ENCODE measurements at regions not wholly inside any gene's neighbourhood (a gene's known extent, or its start where the extent isn't known, plus 50 kb on each side); places are given as distances from the start of the nearest gene placed in this dataset.
"Not testable (repeated sequence)": the region's sequence is repeated elsewhere in the genome, so short reads cannot be mapped to it uniquely, and the experiment has no call there.

DNA sequence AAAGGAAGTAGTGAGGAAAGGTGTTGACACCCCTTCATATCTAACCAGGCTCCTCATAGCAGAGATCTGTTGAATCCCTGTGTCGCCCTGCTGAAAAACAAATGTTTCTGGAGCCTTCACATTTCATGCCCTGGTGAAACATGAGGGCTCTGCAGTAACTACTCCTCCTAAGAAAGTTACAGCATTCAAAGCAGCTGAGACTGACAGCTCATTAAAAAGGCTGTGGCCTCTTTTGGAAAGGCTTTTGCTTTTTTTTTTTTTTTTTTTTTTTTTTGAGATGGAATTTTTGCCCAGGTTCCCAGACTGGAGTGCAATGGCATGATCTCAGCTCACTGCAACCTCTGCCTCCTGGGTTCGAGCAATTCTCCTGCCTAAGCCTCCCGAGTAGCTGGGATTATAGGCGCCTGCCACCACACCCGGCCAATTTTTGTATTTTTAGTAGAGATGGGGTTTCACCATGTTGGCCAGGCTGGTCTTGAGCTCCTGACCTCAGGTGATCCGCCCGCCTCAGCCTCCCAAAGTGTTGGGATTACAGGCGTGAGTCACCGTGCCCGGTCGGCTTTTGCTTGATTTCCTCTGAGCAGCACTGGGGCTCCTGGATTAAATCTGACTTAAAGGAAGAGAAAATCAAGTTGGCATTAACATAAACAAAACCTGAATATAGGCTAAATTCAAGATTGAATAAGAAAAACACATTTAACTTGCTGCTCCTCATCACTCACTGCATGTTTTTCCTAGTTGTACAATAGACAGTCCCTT is 112.9 kb downstream of the PCSK1 start:
- DNase-seq = not testable (repeated sequence)

DNA sequence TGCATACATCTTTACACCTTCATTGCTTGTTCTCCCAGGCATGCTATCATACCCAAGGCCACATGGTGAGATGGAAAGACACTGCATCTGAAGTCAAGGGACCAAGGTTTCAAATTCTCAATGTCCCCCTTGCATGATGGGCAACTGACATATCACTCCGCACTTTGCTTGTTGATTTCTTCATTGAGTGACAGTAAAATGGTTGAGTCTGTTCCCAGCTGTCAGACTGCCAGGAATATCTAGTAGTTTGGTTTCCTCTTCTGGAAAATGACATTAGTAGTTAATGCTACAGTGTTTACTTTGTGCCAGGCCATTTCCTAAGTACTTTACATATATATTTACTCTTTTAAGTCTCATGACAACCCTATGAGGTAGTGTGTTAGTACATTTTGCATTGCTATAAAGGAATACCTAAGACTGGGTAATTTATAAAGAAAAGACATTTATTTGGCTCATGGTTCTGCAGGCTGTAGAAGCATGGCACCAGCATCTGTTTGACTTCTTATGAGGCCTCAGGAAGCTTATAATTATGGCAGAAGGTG is 114.4 kb downstream of the PCSK1 start:
- DNase-seq = no peak

DNA sequence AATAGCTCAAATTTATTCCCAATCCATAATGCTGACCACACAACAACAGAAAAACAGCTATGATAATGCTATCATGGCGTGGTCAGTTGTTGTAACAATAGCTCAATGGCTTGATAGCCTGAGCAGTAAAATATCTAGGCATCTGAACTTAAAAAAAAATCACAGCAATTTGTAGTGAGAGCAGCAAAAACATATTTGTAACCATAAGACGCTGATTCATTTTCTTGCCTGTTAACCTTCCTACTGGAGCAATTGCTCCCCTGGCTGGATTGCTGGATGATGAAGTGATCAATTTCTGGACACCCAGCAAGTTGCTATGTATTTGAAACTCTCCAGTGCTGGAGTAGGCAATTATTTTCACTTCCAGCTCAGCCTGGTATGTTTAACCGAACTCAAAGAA is 115.1 kb downstream of the PCSK1 start:
- DNase-seq = no peak

DNA sequence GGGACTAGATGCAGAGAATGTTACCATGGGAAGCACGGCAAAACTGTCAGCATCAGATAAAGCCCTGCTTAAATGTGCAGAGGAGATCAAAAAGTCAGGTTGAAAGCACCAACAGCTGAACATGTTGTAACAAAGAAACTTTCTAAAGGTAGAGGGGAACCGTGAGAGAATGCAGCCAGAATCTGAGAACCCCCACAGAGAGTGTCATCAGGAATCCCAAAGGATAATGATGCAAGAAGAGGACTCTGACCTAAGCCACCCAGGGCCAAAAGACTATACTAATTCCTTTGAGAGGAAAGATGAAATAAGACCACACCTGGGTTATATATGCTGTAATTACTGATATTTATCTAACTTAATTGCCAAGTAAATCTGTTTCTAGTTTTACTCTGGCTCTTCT is 116.6 kb downstream of the PCSK1 start:
- DNase-seq = no peak

DNA sequence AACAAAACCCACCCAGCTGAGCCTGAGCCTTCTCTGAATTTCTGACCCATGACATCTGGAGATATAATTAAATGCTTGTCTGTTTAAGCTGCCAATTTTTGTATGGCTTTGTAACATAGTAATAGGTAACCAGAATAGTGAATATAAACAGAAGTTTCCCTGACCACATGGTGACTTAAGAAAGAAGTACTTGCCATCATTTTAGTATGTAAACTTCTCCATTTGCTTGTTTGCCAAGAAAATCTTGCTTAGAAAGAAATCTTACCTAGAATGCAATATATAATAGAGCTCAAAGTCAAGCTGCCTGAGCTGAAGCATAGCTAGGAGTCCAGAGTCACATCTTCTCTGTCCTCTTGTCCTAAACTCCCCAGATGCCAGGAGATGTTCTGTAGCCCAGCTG is 117.0 kb downstream of the PCSK1 start:
- no peak for DNase-seq

DNA sequence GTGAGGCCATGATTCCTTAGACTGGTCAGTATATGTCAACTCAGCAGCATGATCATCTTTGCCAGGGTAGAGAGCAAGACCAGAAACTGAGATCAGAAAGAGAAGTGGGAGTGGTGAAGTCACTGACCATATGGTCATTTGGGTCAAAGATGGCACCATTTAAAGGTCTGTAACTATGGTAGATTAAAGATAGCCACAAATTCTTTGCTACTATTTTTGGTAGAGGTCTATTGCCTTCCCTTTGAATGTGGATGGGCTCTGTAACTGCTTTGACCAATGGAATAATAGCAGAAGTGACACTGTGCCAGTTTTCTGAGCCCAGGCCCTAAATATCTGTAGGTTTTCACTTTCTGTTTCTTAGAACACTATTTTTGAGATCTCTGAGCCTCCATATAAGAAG is 117.6 kb downstream of the PCSK1 start:
- no peak for DNase-seq

DNA sequence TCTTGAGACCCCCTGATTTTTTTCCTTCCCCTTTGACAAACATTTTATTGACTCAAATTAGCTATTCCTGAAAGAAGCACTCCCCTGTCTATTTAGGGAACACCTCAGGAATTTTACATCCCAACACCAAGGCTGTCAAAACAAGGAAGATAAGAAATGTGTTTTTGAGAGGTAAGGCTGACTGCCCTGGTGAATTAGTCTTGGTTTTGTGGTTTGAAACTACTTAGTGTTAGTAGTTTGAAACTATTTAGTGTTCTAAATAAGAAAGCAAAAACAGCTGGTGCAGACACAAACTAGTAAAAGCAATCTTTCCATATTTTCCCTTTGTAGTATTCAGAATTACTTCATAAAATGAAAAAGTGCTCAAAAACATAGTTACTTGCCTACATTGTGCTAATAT is 120.7 kb downstream of the PCSK1 start:
- DNase-seq = no peak

DNA sequence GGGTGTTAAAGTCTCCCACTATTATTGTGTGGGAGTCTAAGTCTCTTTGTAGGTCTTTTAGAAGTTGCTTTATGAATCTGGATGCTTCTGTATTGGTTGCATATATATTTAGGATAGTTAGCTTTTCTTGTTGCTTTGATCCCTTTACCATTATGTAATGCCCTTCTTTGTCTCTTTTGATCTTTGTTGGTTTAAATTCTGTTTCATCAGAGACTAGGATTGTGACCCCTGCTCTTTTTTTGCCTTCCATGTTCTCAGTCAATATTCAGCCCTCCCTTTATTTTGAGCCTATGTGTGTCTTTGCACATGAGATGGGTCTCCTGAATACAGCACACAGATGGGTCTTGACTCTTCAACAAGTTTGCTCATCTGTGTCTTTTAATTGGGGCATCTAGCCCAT is 126.0 kb downstream of the PCSK1 start:
- not testable (repeated sequence) for DNase-seq

DNA sequence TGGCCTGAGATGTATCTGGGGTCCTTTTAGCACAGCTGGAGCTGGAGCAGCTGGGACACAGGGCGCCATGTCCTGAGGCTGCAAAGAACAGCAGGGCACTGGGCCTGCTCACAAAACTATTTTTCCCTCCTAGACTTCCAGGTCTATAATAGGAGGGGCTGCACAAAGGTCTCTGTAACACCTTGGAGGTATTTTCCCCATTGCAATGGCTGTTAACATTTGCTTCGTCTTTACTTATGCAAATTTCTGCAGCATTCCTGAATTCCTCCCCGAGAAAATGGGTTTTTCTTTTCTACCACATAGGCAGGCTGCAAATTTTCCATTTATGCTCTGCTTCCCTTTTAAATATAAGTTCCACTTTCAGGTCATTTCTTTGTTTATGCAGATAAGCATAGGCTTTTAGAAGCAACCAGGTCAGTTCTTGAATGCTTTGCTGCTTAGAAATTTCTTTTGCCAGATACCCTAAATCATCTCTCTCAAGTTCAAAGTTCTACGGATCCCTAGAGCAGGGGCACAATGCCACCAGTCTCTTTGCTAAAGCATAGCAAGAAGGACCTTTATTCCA is 130.8 kb downstream of the PCSK1 start:
- no peak for DNase-seq

DNA sequence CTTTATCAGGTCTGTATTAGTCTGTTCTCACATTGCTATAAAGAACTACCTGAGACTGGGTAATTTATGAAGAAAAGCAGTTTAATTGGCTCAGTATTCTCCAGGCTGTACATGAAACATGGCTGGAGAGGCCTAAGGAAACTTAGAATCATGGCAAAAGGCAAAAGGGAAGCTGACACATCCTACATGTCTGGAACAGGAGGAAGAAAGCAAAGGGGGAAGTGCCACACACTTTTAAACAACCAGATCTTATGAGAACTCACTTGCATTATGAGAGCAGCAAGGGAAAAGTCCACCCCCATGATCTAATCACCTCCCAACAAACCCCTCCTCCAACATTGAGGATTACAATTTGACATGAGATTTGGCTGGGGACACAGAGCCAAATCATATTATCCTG is 132.1 kb downstream of the PCSK1 start:
- DNase-seq = no peak

DNA sequence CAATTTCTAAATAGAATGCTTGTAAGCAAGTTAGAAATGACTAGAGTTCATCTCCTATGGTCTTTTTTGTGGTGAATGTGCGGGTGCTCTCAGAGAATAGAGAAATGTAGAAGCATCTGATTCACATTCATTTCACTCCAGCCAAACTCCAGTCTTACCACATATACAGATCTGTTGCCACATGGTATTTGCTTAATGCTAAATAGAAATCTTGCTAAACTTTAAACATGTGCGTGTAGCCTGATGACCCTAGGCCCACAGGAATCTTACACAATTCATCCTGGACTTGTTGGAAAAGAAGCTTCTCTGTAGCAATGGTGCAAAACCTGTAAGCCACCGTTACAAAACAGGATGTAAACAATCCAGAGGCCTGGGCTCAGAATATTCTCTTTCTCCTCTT is 135.2 kb downstream of the PCSK1 start:
- no peak for DNase-seq

DNA sequence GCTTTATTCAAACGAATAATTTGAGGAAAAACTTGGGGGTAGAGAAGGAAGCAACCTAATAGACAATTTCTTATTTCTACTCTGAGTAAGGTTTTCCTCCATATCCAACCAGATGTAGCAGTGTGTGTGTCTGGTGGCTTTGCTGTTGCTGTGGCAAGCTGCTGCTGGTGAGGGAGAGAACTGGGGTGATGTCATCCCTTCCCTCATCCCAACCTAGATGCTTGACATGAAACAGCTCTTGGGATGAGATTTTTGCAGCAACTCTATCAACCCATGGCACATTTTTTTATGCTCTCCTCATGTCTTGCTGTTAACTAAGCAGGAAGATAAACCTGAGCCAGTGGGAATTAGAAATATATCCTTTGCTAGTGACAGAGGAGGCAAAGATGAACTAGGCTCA is 135.8 kb downstream of the PCSK1 start:
- no peak for DNase-seq

DNA sequence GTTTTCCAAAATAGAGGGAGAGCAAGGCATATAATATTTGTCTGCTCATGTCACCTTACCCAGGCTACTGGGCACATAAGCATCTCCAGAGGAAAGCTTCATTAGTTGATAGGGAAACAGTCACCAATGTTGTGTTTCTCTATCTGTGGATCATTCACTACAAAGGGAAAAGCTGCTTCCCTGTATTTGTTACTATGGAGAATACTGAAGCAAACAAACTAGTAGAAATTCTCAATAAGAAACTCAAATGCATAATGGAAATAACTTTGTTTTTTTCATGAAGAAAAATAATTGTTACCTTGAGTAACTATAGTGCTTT is 138.2 kb downstream of the PCSK1 start:
- no peak for DNase-seq

DNA sequence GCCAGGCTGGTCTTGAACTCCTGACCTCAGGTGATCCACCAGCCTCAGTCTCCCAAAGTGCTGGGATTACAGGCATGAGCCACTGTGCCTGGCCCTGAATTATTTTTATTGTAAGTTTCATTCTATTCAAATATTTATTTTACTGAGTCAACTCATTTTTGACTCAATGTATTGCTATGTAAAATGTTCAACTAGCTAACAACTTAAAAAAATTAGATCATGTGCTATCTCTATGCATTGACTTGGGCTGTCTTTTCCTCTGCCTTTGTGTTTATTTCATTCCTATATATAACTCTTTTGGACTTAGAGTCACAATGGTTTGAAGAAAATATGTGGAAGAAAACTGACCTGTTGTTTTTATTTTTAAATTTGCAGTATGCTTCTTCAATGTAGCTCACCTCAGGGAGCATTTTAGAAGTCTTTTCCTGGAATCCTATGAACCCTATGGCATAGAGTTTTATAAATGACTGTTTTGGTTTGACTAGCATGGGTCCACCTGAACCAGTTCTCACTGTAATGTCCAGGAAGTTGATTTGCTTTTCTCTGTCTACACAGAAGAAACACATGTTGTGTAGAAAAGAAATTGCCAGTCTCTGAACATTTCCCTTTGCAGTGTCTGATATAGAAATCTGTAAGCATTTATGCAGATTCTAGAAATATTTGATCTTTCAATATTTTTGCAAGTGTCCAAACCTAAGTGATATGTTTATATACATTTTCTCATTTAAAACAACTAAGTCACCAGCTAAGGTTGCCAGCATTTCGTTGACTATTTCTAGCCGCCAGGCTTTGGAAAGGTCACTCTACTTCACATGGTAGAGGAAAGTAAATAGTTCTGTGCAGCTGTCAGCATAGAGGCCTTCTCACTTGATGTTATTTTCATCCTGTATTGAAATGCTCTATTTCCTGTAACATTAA is 138.8 kb downstream of the PCSK1 start:
- DNase-seq = no peak

DNA sequence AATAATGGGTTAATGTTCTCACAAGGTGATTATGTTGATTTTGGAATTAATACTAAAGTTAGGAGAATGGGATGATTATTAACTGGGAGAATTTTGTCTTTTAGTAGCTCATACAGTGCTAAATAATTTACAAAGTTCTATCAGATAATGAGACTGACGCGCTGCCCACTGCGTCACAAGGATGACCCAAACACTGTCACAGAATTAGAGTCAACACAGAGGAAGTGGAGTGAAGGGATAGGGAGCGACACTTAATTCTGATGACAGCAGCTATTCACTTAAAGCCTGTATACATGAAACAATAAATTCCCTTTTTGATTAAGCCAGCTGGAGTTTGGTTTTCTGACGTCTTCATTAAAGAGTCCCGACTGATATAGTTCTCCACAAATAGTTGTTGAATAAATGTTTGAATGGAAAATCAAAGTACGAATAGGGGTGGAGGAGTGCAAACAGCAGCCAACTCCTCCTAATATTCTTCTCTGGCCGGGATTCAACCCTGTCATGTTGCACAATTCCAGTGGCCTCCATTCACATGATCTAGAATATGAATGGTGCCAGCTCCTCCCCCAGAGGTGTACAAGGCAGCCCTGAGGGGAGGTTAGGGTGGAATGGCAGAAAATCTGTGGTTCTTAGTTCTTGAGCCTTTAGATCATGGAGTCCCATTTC is 140.3 kb downstream of the PCSK1 start:
- DNase-seq = no peak

DNA sequence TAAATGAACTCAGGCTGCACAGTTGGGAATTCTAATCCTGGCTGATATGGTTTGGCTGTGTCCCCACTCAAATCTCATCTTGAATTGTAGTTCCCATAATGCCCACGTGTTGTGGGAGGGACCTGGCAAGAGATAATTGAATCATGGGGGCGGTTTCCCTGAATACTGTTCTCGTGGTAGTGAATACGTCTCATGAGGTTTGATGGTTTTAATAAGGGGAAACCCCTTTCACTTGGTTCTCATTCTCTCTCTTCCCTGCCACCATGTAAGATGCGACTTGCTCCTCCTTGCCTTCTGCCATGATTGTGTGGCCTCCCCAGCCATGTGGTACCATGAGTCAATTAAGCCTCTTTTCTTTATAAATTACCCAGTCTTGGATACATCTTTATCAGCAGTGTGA is 143.8 kb downstream of the PCSK1 start:
- DNase-seq = not testable (repeated sequence)

DNA sequence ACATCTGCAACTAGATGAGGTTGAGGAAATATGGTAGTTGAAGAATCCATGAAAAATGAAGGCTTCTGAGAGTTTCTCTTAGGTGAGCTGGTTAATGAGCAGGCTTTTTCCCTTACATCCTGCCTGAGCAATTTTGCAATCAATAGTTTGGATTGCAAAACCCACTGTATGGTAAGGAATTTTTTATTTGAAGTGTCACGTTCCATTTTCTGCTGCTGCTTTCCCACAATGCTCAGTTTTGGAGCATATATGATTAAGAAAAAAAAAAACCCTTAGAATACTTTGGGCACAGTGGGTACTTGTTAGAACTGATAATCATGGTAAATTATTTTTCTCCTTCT is 144.2 kb downstream of the PCSK1 start:
- DNase-seq = no peak

DNA sequence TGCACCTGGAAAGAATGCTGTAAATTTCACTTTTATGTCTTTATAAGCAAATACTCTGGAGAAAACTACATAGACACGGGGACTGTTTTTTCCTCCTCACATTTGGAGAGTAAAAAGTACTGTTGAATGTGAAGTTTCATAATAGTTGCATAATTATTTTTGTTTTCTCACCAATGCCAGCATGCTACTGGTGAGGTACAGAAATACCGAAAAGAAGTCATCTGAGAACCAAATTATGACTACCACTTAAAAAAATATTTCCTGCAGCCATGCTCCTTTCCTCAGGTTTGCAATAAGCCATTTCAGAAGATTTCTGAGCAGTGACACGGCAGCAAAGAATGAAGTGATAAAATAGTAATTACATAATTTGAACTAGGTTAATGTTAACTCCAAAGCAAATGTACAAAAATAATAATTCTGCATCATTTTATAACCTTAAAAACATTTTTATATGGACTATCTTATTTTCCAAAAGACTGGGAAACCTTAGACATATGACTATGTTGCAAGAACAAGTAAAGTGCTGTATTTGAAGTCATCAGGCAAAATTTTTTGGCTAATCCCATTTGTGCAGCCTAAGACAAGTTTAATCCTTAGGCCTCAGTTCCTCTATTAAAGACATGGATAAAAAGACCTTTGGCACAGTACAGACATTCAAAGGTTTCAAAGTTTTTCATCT is 144.7 kb downstream of the PCSK1 start:
- no peak for DNase-seq

DNA sequence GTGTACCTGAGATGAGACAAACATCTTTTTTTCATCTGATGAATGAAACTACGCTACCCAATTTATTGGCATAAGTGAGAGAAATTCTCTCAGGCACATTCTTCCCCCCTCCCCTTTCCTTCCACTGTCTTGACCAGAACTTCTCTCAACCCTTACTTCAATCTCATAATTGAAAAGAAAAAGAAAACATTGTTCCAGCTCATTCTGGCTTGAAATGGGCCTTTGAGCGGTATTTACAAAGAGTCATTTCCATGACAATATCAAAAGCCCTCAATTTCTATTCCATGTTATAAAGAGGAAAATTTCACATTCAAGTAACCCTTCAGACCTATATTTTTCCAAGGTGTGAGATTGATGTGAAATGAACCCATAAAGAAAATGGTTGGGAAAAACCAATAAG is 145.9 kb downstream of the PCSK1 start:
- no peak for DNase-seq

DNA sequence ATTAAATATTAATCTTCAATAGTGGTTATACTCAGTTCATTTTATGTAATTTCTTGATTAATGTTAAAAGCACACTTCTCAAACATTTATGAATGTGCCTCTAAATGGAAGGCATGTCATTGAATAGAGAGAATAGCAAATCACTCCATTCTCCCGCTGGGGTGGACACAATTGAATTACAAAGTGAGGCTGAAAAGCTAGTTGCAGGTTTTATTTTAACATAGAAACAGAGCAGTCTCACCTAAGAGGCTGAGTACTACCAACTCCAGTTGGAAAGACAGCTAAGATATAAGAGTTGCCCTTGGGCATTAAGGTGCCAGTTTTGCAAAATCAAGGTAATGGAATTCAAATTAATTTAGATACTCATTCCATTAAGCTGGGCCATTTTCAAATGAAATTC is 147.2 kb downstream of the PCSK1 start:
- no peak for DNase-seq

DNA sequence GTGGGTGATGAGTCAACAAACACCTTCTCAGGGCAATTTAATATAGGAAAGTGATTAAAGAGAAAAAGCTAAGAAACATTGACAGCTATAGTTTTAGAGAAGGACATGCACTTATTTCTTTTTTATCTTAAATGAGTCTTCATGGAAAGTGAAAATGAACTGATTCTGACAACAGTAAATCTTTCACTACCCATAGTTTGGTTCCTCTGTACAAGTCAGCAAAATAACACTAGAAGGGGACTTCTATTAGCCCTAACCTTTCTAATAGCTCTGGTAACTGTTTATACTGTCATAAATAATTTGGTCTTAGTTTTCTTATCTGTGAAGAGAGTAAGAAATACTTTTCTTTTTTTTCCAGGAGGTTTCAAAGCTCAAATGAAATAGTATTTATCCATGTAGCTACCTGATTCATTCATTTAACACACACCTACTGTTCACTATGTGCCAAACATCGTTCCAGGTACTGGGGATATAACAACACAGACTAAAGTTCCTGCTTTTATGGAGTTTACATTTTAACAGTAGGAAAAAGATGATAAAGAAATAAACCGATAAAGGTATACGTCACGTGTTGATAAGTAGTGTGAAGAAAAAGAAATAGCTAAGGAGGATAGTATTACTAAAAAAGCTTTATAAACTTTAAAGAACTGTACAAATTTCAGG is 148.2 kb downstream of the PCSK1 start:
- DNase-seq = no peak

DNA sequence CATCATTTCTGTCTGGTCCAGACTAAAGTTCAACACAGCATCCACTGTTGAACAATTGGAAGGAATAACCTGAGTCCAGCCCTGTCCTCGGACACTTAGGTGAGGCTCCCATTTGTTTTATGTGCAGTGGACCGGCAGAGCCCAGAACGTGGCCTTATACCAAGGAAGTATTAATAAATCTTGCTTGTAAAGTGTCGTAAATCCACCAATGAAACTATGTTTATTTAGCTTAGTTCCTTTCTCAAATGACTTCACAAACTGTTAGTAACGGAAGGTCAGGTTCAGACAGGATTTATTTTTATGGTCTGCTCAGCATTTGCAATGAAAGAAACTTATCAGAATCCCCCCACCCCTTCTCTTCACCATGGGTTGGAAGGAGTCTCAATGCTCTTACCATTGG is 149.5 kb downstream of the PCSK1 start:
- DNase-seq = no peak

All from SW 1271 (cell line).